CD4-positive, alpha-beta T cell treated with Interleukin-12 subunit alpha and Interleukin-12 subunit beta, for 1 hour (primary cell): ENCODE measurements at regions not wholly inside any gene's neighbourhood (a gene's known extent, or its start where the extent isn't known, plus 50 kb on each side); places are given as distances from the start of the nearest gene placed in this dataset.

Source experiments
- DNase-seq: peaks from one replicate; pipeline ENCODE4 v3.0.0-alpha.2; 2020

GRCh38 chr20:4427940-4428586 is 179.0 kb upstream of the ADRA1D start:
- no peak for DNase-seq

DNA sequence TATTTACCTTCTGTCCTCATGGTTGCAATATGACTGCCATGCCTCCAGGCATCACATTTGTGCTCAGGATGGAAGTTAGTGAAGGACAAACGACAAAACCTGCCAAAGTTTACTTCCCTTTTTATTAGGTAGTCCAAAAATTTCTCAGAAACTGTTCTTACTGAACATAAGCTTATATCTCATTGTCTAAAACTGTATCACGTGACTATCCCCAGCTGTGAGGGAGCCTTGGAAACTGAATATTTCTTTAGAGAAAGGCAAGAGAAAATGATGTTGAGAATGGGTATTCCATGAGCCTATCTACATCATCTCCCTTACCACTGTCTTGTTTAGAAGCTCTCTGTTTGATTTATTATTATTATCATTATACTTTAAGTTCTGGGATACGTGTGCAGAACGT is 169.1 kb upstream of the ADRA1D start:
- DNase-seq = no peak

GRCh38 chr20:4415281-4415680 is 166.2 kb upstream of the ADRA1D start:
- no peak for DNase-seq

DNA sequence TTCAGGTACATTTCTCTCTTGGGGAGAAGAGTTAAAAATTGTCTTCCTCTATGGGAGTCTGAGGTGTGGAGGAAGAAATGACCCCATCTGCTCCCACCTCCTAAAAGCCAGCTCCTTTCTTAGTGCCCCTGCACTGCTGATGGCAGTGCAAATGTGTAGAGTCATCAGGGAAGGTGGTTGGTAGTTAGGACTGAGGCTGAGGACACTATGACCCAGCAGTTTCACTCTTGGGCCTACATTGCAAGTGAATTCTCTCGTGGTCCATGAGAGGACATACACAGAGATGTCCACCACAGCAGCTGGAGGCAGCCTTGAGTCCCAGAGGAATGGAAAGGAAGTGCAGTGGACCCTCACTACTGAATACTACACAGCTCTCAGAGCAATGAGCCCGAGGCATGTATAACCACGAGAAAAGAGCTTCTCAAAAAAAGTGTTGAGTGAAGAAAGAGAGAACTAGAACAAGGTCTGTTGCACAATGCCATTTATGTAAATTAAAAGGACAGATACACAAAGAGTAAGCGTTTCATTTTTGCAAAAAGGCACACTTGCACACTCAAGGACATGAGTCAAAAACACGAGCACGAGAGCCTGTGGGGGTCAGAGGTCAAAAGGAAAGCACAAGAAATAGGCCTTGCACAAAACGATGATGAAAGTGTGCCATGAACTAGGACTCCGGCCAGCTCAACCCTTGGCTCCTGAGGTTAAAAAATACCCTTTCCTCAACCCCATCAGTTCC is 164.4 kb upstream of the ADRA1D start:
- no peak for DNase-seq

DNA sequence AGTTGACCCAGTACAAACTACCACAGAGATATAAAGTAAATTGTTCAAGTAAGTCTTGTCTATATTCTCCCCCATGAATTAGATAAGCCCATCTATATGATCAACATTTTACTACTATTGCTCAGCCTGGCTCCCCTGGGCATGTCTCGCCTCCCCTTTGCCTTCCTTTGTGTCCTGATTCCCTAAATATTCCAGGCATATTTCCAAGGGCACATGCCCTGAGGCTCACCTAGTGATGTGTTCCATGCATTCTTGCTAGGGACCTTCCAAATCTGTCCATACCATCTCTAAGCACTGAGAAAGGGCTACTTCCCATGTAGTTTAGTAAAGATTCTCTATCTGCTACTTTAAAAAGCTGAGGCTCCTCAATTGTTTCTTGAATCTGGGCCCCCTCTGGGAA is 163.1 kb upstream of the ADRA1D start:
- DNase-seq = no peak

DNA sequence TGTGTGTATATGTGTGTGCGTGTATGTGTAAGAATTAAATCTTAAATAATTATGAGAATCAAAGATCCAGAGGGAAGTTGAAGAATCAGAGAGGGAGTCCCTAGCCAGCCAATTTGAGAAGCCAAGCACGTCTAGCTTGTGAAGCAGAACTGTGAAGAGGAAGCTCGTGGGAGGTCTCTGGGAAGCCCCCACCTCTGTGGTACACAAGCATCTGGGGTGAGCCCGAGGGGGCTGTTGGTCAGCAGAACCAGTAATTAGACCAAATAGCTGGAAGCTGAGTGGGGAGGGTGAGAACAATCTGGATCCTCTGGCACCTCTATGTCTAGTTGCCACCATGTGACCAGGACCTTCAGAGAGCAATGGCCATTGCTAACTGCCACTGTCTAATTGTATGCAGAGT is 162.7 kb upstream of the ADRA1D start:
- no peak for DNase-seq

DNA sequence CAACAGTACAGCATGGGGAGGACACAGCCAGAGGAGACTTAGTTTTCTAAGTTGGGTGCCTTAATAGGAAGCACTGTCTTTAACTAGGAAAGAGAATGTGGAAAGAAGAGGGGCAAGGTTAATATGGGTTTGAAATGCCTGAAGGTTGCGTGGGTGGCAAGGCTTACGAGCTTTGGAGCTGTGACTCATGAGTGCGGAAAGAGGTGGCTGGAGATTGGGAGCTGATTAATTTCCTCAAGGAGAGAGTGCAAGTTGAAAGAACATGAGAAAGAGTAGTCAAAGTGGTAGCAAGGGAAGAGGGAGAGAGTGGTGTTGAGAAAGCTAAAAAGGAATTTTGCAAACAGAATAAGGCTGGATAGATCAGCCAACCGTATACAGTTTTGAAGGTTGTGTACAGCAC is 157.5 kb upstream of the ADRA1D start:
- DNase-seq = no peak

DNA sequence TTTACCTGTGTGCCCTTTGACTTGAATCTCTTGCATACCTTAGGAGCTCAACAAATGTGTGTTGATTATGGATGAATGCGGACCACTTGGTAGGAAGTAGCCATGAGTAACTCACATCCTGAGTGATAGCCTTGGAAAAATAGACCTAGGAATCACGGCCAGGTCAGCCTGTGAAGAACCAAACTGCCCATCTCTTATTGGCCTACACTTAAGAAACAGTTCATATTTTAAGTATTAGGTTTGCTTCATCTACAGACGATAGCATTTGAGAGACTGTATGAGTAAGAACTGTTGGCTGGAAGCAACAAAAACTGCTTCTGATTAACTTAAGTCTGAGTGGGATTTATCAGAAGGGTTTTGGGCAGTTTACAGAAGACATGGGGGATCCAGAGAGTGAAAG is 152.5 kb upstream of the ADRA1D start:
- DNase-seq = no peak

DNA sequence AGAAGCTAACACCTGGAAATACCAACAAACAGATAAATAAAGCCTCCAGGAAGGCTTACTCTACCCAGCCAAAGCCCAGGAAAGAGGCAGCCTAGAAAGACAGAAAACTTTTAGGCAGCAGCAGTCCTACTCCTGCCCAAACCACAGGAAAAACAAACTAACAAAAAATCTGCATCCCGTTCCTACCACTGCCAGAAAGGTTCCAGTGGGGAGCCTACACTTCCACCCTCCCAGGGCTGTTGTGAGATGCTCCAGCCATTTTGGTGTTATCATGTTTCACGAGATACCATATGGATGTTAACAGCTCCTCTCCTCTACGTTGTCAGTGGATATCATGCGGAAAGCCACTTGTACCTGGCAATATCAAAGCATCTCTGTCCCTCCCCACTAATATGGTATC is 135.9 kb upstream of the ADRA1D start:
- no peak for DNase-seq

DNA sequence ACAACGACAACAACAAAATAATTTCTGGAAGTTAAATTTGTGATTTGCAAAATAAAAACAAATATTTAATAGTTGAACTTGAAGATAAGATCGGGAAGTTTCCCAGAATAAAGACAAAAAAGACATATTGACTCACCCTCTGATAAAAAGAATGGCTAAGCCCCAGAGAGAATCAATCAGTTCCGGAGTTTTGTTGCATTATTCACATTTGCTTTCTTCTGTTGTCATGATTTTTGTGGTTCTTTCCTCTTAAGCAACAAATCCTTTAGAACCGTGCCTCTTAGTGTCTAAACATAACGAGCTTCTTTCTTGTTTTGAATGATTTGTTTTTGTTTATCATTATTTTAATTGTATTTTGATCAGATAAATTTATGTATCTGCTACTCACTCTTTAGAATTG is 134.9 kb upstream of the ADRA1D start:
- no peak for DNase-seq

DNA sequence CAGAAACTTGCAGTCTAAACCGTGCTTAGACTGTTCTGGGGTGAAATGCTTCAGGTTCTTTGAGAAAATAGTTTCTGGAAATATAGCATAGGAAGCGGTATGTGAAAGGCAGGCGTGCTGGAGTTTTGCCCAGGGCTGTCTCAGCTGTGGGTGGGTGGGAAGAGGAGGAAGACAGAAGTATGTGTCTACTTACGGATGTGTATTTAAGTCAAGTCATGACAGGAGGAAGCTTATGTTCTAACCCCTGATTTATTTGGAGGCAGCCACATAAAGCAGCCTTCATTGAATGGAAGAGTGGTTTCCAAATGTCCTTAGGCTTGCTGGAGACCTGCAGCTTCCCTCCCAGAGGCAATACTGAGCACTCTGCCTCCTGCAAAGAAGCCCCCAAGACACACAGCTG is 126.8 kb upstream of the ADRA1D start:
- no peak for DNase-seq

GRCh38 chr20:4373454-4373853 is 124.4 kb upstream of the ADRA1D start:
- no peak for DNase-seq

DNA sequence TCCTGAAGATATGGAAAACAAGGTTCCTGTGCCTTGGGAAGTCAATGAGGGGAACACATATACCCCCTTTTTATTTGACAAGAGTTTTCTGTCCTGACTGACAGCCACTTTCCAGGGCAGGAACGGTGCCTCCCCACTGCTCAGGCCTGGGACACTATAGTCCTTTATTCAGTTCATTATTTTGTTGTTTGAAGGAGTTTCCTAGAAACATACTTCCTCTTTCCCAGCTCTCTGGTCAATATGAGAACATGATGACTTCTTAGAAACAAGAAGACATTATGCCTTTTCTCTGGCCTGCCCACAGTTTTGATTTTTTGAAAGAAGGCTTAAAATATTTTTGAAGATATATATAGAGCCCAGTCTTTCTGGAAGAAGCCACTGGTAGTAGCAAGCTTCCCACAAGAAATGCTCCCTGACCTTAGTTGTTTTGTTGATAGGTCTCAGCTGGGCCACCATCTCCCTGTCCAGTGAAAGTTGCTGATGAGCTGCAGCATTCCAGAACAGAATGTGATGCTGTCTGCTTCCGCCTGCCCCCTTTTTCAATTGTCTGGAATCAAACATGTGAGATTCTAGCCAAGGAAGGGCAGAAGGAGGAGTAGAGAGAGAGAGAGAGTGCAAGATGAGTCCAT is 122.7 kb upstream of the ADRA1D start:
- DNase-seq = no peak

- no peak for DNase-seq
Measured at GRCh38 chr20:4370851-4371250, 121.8 kb upstream of the ADRA1D start.

GRCh38 chr20:4369798-4370124 is 120.7 kb upstream of the ADRA1D start:
- peak; percentile 8 for DNase-seq

DNA sequence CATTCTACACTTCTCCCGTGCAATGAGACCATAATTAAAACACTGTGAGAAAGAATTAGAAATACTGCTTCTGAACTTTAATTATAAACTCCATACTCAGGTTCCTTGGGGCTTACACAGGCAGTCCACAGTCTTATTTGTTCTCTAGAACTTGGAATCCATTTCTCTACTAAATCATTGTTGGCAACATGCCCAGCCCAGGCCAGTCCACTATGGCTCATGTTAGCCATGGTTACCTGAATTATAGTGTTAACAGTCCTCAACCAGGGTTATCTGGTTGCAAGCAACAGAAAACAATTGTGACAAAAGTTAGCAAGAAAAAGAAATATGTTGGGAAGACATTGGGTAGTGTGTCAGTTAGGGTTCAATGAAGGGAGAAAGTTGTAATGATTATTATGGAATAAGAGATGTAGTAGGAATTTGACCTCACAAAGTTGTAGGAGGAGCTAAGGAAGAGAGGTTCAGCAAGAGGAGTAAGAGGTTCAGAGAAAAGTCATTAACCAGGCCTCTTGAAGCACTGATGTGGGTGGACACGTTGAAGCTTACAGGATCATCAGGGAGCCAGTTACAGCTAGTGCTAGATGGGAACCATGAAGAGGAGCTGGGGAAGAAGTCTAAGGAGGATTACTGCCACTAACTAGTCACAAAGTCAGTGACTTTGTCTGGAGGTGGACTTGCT is 120.2 kb upstream of the ADRA1D start:
- DNase-seq = no peak

GRCh38 chr20:4366076-4366475 is 117.0 kb upstream of the ADRA1D start:
- DNase-seq = no peak

GRCh38 chr20:4358552-4358951 is 109.5 kb upstream of the ADRA1D start:
- DNase-seq = no peak

- DNase-seq = no peak
Measured at GRCh38 chr20:4352348-4352747, 103.3 kb upstream of the ADRA1D start.

GRCh38 chr20:4350096-4350495 is 101.0 kb upstream of the ADRA1D start:
- no peak for DNase-seq

DNA sequence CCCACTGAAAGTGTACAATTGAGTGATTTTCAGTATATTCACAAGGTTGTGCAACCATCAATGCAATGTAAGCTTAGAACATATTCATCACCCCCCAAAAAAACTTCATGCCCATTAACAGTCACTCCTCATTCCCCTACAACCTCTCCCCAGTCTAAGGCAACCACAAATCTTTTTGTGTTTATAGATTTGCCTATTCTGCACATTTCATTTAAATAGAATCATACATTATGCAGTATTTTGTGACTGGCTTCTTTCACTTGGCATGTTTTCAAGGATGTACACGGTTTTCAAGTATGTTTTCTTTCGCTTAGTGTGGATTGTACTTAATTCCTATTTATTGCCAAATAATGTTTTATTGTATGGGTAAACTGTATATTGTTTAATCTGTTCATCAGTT is 95.6 kb upstream of the ADRA1D start:
- no peak for DNase-seq

GRCh38 chr20:4342609-4343008 is 93.5 kb upstream of the ADRA1D start:
- DNase-seq = no peak

DNA sequence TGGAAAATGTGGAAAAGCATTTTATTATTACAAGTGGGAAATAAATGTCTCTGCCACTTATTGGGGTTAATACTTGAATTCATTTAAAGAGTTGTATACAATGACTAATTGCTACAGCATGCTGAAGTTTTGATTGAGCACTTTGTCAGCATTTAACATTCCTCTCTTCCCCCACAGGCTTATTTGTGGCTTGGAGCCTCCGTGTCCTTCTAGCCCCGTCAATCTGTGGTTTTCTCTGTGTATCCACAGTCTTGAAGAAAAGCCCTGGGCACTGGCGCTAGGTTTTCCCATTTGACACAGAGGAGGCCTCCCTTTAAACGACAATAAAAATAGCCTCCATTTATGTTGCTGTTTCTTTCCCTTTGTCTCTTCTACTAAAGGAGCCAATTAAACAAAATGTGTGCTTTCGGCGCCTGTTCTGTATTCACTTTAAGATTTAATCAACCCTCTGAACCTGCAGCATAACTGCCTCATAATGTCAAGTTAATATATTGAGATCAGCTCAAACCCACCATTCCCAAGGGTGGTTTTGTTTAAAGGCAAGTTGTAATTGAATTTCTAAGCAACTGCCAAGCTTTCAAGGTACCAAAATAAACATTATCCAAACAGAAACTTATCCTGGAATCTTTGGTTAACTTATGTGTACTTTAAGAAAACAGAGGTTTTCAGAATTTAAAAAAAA is 92.9 kb upstream of the ADRA1D start:
- no peak for DNase-seq
